Globus pallidus (tissue), 1 donor: ENCODE measurements at regions not wholly inside any gene's neighbourhood (a gene's known extent, or its start where the extent isn't known, plus 50 kb on each side); places are given as distances from the start of the nearest gene placed in this dataset.
"Not testable (repeated sequence)": the region's sequence is repeated elsewhere in the genome, so short reads cannot be mapped to it uniquely, and the experiment has no call there.

Experiments
- DNase-seq: peaks from one replicate; pipeline ENCODE4 v3.0.0-alpha.2; 2015; ENCODE audit warnings: low spot score

GRCh38 chr17:20944014-20944865 lies 98.6 kb downstream of the USP22 start:
- no peak for DNase-seq

GRCh38 chr17:20947708-20948107 lies 95.1 kb downstream of the USP22 start:
- not testable (repeated sequence) for DNase-seq

GRCh38 chr17:20948984-20949777 lies 93.6 kb downstream of the USP22 start:
- DNase-seq: no peak
